Left lung (tissue), 4 donors: ENCODE measurements at regions not wholly inside any gene's neighbourhood (a gene's known extent, or its start where the extent isn't known, plus 50 kb on each side); places are given as distances from the start of the nearest gene placed in this dataset.
A peak's percentile ranks its signal among the peaks of the same experiment; 100 is the strongest.

ENCODE experiments used
- ATAC-seq: fragments of 200-7000 bp; cut with Tn5 transposase; one replicate; pipeline ENCODE4 v1.9.1; 2020; ENCODE audit warnings: moderate library complexity
- DNase-seq, 4 donors: peaks; one replicate each; pipeline ENCODE4 v3.0.0-alpha.2; 2013 to 2020
- H3K27ac ChIP-seq, 2 donors: fragments of 200-600 bp; sonication (generic) in 1 of 2; one replicate each; pipeline versions ENCODE4 v1.5.0 to v1.8.0; 2020 to 2021
- H3K27me3 ChIP-seq, 2 donors: fragments of 200-600 bp; sonication (generic) in 1 of 2; one replicate each; pipeline versions ENCODE4 v1.5.0 to v1.8.0; 2020 to 2021
- H3K36me3 ChIP-seq, 2 donors: fragments of 200-600 bp; sonication (generic) in 1 of 2; one replicate each; pipeline versions ENCODE4 v1.5.0 to v1.8.0; 2020 to 2021
- H3K4me1 ChIP-seq, 2 donors: fragments of 200-600 bp; one replicate each; pipeline ENCODE4 v1.8.0; 2021
- H3K4me3 ChIP-seq, 2 donors: fragments of 200-600 bp; sonication (generic) in 1 of 2; one replicate each; pipeline versions ENCODE4 v1.5.0 to v1.8.0; 2020 to 2021; ENCODE audit warnings: mild to moderate bottlenecking in 1 of 2
- H3K9me3 ChIP-seq, 2 donors: fragments of 200-600 bp; sonication (generic) in 1 of 2; one replicate each; pipeline versions ENCODE4 v1.5.0 to v1.8.0; 2020 to 2021
- intact Hi-C, 2 donors: fragments of 100-400 bp; cut with DNase I; formaldehyde crosslinking; loops; one replicate each; pipeline versions ENCODE4 v1.11.2 to v1.14.2; 2022
- TF ChIP-seq, protein P1 (sequence below), 2 donors: fragments of 200-600 bp; sonication (generic) in 1 of 2; IDR thresholded peaks; one replicate each; pipeline versions ENCODE4 v1.5.0 to v1.8.0; 2021; ENCODE audit warnings: antibody characterized with exemption in 2 of 2
- donor health status: DM: no; HTN: yes; CAD: no.
- donor health status: DM: no; HTN: no; CAD: no.

DNA sequence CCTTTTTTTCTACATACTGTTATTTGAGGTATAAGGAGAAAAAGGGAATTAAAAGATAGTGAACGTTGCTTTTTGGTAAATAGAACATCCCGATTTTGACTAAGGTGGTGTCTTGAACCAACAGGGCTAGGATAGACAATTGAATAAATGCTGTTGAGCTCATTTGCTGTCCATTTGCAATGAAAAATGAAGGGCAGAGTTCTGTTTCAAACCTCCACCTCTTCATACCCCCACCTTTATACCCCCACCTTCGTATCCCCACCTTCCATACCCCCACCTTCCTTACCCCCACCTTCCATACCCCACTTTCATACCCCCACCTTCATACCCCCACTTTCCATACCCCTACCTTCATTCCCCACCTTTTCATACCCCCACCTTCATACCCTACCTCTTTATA is 93.4 kb upstream of the NAA20 start:
- no peaks in the 10 kb centered on the region for H3K36me3 ChIP-seq
- no peak overlapping the region for H3K4me3 ChIP-seq
- TF ChIP-seq, protein P1, sequence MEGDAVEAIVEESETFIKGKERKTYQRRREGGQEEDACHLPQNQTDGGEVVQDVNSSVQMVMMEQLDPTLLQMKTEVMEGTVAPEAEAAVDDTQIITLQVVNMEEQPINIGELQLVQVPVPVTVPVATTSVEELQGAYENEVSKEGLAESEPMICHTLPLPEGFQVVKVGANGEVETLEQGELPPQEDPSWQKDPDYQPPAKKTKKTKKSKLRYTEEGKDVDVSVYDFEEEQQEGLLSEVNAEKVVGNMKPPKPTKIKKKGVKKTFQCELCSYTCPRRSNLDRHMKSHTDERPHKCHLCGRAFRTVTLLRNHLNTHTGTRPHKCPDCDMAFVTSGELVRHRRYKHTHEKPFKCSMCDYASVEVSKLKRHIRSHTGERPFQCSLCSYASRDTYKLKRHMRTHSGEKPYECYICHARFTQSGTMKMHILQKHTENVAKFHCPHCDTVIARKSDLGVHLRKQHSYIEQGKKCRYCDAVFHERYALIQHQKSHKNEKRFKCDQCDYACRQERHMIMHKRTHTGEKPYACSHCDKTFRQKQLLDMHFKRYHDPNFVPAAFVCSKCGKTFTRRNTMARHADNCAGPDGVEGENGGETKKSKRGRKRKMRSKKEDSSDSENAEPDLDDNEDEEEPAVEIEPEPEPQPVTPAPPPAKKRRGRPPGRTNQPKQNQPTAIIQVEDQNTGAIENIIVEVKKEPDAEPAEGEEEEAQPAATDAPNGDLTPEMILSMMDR (IDR thresholded peaks at IDR 0.05): no peak
- no peaks in the 10 kb centered on the region for H3K27me3 ChIP-seq
- no peaks in the 10 kb centered on the region for H3K9me3 ChIP-seq
- no peak for ATAC-seq
- peaks cover 15 to 64% of the 10 kb centered on the region in 2 donors for H3K4me1 ChIP-seq
- no peak for DNase-seq
- H3K27ac ChIP-seq: no peak overlapping the region
- intact Hi-C loops: no loop called here

GRCh38 chr20:19924255-19924654 is 92.9 kb upstream of the NAA20 start:
- intact Hi-C loops: no loop called here

DNA sequence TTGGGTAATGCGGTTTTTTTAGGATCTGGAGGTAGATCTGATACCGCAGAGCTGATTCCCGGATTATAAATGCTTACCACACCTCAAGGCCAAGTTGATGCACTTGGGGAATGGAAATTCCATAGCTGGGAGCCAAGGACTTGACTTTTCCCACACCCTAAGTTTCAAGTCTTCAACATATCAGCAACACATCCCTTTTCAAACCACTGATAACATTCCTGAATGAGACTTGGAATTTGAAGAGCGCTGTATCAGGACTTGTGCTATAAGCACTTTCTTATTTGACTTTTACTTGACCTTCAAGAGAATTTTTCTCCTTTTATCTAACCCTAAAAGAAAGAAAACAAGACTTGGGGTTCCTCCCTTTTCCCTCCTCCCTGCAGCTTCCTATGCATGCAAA is 90.6 kb upstream of the NAA20 start:
- Histone ChIP-seq H3K27ac (peak overlapping the region in 1 of 2 donors; percentile 57), H3K4me3 (no peak overlapping the region), H3K9me3 (no peaks in the 10 kb centered on the region), H3K27me3 (no peaks in the 10 kb centered on the region), H3K36me3 (no peaks in the 10 kb centered on the region), H3K4me1 (peaks cover 17 to 51% of the 10 kb centered on the region in 2 donors)
- intact Hi-C loops: no loop called here
- ATAC-seq (peak; percentile 28), DNase-seq (no peak)
- TF ChIP-seq, protein P1 (IDR thresholded peaks at IDR 0.05): no peak

More at GRCh38 chr20:19924255-19924654, 92.9 kb upstream of the NAA20 start:
- TF ChIP-seq, protein P1 (IDR thresholded peaks at IDR 0.05): no peak
- no peaks in the 10 kb centered on the region for H3K9me3 ChIP-seq
- H3K27ac ChIP-seq: no peak overlapping the region
- H3K27me3 ChIP-seq: no peaks in the 10 kb centered on the region
- no peak for ATAC-seq
- no peaks in the 10 kb centered on the region for H3K36me3 ChIP-seq
- peaks cover 17 to 64% of the 10 kb centered on the region in 2 donors for H3K4me1 ChIP-seq
- no peak overlapping the region for H3K4me3 ChIP-seq
- no peak for DNase-seq

- Histone ChIP-seq H3K27me3 (no peaks in the 10 kb centered on the region), H3K27ac (peak overlapping the region; percentile 33 to 57), H3K4me3 (no peak overlapping the region), H3K4me1 (peaks cover 25 to 51% of the 10 kb centered on the region in 2 donors), H3K36me3 (no peaks in the 10 kb centered on the region), H3K9me3 (no peaks in the 10 kb centered on the region)
- ATAC-seq (peak; percentile 90), DNase-seq (peak in 2 of 4 donors; percentile 81 to 82)
- intact Hi-C loops: no loop called here
- TF ChIP-seq, protein P1 (IDR thresholded peaks at IDR 0.05): no peak
These were observed 88.7 kb upstream of the NAA20 start for GRCh38 chr20:19928328-19929011.

DNA sequence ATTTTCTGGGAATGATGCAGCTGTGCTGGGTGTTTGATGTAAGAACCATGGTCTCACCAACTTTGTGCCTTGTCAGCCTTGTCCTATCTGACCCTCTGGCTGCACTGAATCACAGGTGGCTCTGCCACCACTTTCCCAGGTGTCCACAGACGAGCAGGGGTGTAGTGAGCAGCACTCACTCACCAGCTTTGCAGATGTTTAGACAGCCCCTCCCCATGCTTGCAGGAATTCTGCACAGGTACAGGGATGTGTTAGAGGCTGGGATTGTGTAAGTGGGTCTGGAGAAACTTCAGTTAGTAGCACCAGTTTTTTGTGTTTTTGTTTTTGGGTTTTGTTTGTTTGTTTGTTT is 88.2 kb upstream of the NAA20 start:
- no peaks in the 10 kb centered on the region for H3K9me3 ChIP-seq
- ATAC-seq: peak; percentile 6
- H3K4me1 ChIP-seq: peaks cover 25 to 56% of the 10 kb centered on the region in 2 donors
- intact Hi-C loops: no loop called here
- H3K4me3 ChIP-seq: no peak overlapping the region
- TF ChIP-seq, protein P1 (IDR thresholded peaks at IDR 0.05): no peak
- H3K36me3 ChIP-seq: no peaks in the 10 kb centered on the region
- no peaks in the 10 kb centered on the region for H3K27me3 ChIP-seq
- peak overlapping the region in 1 of 2 donors; percentile 57 for H3K27ac ChIP-seq
- no peak for DNase-seq
